MM.1S (cell line): ENCODE measurements at regions not wholly inside any gene's neighbourhood (a gene's known extent, or its start where the extent isn't known, plus 50 kb on each side); places are given as distances from the start of the nearest gene placed in this dataset.

Experiments
- DNase-seq: peaks from one replicate; pipeline ENCODE4 v3.0.0-alpha.2; 2015
- H2AFZ ChIP-seq: fragments of 300-600 bp; sonication (generic); 2 replicates; pipeline ENCODE4 v1.6.0; 2016; ENCODE audit warnings: antibody characterized with exemption, low read length
- H3F3A ChIP-seq: fragments of 300-600 bp; sonication (generic); 2 replicates; pipeline ENCODE4 v1.6.1; 2016; ENCODE audit warnings: mild to moderate bottlenecking, antibody characterized with exemption, low read length, moderate library complexity, mixed read lengths; ENCODE audit not compliant: insufficient read depth
- H3K27ac ChIP-seq: fragments of 300-600 bp; sonication (generic); 2 replicates; pipeline ENCODE4 v1.5.1; 2016; ENCODE audit warnings: mild to moderate bottlenecking, low read length
- H3K27me3 ChIP-seq: fragments of 300-600 bp; sonication (generic); replicated peaks from 2 replicates; pipeline ENCODE4 v1.6.0; 2016; ENCODE audit warnings: low read length; ENCODE audit not compliant: insufficient read depth
- H3K36me3 ChIP-seq: fragments of 300-600 bp; sonication (generic); replicated peaks from 2 replicates; pipeline ENCODE4 v1.6.1; 2016; ENCODE audit warnings: mild to moderate bottlenecking, low read length, mixed read lengths; ENCODE audit not compliant: insufficient read depth
- H3K4me1 ChIP-seq: fragments of 300-600 bp; sonication (generic); 2 replicates; pipeline ENCODE4 v1.6.1; 2016; ENCODE audit warnings: low read length, mixed read lengths
- H3K4me2 ChIP-seq: fragments of 300-600 bp; sonication (generic); 2 replicates; pipeline ENCODE4 v1.6.0; 2016; ENCODE audit warnings: low read depth, low read length
- H3K4me3 ChIP-seq: fragments of 300-600 bp; sonication (generic); 2 replicates; pipeline ENCODE4 v1.5.1; 2016; ENCODE audit warnings: low read length, mixed read lengths
- H3K79me2 ChIP-seq: fragments of 300-600 bp; sonication (generic); 2 replicates; pipeline ENCODE4 v1.6.1; 2016; ENCODE audit warnings: mixed run types, low read length, mixed read lengths
- H3K9ac ChIP-seq: fragments of 300-600 bp; sonication (generic); 2 replicates; pipeline ENCODE4 v1.6.1; 2016; ENCODE audit warnings: low read length, mixed read lengths
- H3K9me2 ChIP-seq: fragments of 300-600 bp; sonication (generic); replicated peaks from 2 replicates; pipeline ENCODE4 v1.6.1; 2016; ENCODE audit warnings: mild to moderate bottlenecking, low read length, mixed read lengths; ENCODE audit not compliant: insufficient read depth
- H3K9me3 ChIP-seq: fragments of 300-600 bp; sonication (generic); replicated peaks from 2 replicates; pipeline ENCODE4 v1.6.1; 2016; ENCODE audit warnings: mild to moderate bottlenecking, low read length, mixed read lengths; ENCODE audit not compliant: insufficient read depth
- H4K20me1 ChIP-seq: fragments of 300-600 bp; sonication (generic); 2 replicates; pipeline ENCODE4 v1.6.1; 2016; ENCODE audit warnings: mild to moderate bottlenecking, low read length, moderate library complexity, mixed read lengths; ENCODE audit not compliant: insufficient read depth
- EZH2 ChIP-seq: fragments of 300-600 bp; sonication (generic); optimal IDR thresholded peaks from 2 replicates; pipeline ENCODE3; 2017; ENCODE audit warnings: low read depth, mild to moderate bottlenecking, antibody characterized with exemption, low read length, mixed read lengths
- EZH2phosphoT487 ChIP-seq: fragments of 300-600 bp; sonication (generic); IDR thresholded peaks from 2 replicates; pipeline ENCODE4 v1.6.1; 2018; ENCODE audit warnings: antibody characterized with exemption, low read length
- TF ChIP-seq, protein P1 (sequence below): fragments of 300-600 bp; sonication (generic); IDR thresholded peaks from 2 replicates; pipeline ENCODE4 v1.5.1; 2016; ENCODE audit warnings: antibody characterized with exemption, low read length, mixed read lengths

DNA sequence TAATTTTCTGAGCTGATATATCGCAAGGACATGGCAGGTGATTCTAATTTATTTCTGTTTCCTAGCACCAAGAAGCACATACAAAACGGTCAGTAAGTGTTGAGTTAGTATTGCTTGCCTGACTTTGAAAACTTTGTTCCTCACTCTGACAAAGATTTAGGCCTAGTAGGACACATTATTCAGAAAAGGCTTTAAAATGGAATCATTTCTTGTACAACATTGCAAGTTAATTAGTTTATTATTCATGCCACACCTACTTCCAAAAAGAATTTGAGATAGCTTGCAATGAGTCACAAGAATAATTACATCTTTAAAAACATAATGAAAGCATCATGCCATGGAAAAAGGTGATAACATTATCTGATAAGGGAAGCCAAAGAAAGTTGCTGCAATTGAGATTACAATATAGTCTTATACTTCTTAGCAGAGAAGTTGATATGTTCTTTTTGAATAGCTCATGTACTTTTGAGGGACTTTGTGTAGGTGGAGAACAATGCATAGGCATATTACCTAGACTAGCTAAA is 474.2 kb downstream of the KLF5 start:
- no peak overlapping the region for H3K9ac ChIP-seq
- H4K20me1 ChIP-seq: no peaks in the 10 kb centered on the region
- H3K79me2 ChIP-seq: no peaks in the 10 kb centered on the region
- DNase-seq: no peak
- H3K4me1 ChIP-seq: no peaks in the 10 kb centered on the region
- H3K9me3 ChIP-seq: no peaks in the 10 kb centered on the region
- H3K4me3 ChIP-seq: no peak overlapping the region
- no peak overlapping the region for H3K4me2 ChIP-seq
- no peak overlapping the region for H3K27ac ChIP-seq
- no peaks in the 10 kb centered on the region for H3K9me2 ChIP-seq
- no peaks in the 10 kb centered on the region for H3K36me3 ChIP-seq
- TF ChIP-seq EZH2: no peak
- TF ChIP-seq, protein P1, sequence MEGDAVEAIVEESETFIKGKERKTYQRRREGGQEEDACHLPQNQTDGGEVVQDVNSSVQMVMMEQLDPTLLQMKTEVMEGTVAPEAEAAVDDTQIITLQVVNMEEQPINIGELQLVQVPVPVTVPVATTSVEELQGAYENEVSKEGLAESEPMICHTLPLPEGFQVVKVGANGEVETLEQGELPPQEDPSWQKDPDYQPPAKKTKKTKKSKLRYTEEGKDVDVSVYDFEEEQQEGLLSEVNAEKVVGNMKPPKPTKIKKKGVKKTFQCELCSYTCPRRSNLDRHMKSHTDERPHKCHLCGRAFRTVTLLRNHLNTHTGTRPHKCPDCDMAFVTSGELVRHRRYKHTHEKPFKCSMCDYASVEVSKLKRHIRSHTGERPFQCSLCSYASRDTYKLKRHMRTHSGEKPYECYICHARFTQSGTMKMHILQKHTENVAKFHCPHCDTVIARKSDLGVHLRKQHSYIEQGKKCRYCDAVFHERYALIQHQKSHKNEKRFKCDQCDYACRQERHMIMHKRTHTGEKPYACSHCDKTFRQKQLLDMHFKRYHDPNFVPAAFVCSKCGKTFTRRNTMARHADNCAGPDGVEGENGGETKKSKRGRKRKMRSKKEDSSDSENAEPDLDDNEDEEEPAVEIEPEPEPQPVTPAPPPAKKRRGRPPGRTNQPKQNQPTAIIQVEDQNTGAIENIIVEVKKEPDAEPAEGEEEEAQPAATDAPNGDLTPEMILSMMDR: no peak
- TF ChIP-seq EZH2phosphoT487: no peak
- H3K27me3 ChIP-seq: no peaks in the 10 kb centered on the region
- H3F3A ChIP-seq: no peaks in the 10 kb centered on the region
- H2AFZ ChIP-seq: no peak overlapping the region

DNA sequence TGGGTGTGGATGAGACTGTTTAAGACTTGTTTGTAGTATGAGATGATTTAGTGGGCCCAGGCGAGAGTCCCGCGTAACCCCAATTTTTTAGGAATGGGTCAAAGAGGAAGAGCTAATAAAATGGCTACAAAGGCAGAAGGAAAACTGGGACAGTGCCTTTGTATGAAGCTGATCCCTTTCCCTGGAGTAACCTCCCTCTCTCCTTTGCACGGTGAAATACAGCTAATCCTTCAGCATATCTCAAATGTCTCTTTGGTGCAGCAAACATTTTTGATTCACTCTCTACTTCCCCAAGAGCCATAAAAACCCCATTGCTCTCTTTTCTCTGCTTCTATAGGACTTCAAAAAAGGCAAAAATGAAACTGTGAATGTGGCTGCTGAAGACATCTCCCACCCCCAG is 473.8 kb downstream of the KLF5 start:
- Histone ChIP-seq H3K79me2 (no peaks in the 10 kb centered on the region), H2AFZ (no peak overlapping the region), H3K27ac (no peak overlapping the region), H3K27me3 (no peaks in the 10 kb centered on the region), H3F3A (no peaks in the 10 kb centered on the region), H3K9me3 (no peaks in the 10 kb centered on the region), H3K36me3 (no peaks in the 10 kb centered on the region), H3K9ac (no peak overlapping the region), H3K4me3 (no peak overlapping the region), H4K20me1 (no peaks in the 10 kb centered on the region), H3K4me2 (no peak overlapping the region), H3K4me1 (no peaks in the 10 kb centered on the region), H3K9me2 (no peaks in the 10 kb centered on the region)
- no peak for DNase-seq
- TF ChIP-seq, protein P1: no peak
- no peak for TF ChIP-seq EZH2
- no peak for TF ChIP-seq EZH2phosphoT487

DNA sequence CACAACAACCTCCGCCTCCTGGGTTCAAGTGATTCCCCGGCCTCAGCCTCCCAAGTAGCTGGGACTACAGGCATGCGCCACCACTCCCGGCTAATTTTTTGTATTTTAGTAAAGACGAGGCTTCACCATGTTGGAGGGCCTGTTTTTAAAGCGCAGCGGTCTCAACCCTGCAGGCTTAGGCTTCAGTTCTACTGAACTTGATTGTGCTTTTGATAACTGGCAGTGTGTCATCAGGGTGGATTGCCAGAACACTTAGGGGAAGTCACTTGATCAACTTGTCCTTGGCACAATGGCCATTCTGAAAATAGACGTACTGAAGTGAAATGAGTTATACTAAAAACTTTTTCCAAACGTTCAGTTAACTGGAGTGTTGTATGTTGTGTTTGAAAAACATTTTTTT is 472.2 kb downstream of the KLF5 start:
- Histone ChIP-seq H2AFZ (no peak overlapping the region), H3K36me3 (no peaks in the 10 kb centered on the region), H3K9ac (no peak overlapping the region), H3K4me2 (no peak overlapping the region), H3K27me3 (no peaks in the 10 kb centered on the region), H3K9me2 (no peaks in the 10 kb centered on the region), H3K4me1 (no peaks in the 10 kb centered on the region), H3F3A (no peaks in the 10 kb centered on the region), H4K20me1 (no peaks in the 10 kb centered on the region), H3K79me2 (no peaks in the 10 kb centered on the region), H3K27ac (no peak overlapping the region), H3K9me3 (no peaks in the 10 kb centered on the region), H3K4me3 (no peak overlapping the region)
- DNase-seq: no peak
- TF ChIP-seq, protein P1: no peak
- TF ChIP-seq EZH2phosphoT487 (no peak), EZH2 (no peak)
